Stimulated activated naive CD4-positive, alpha-beta T cell treated with Interleukin-2 at 50 U/mL for 16 hours (primary cell): ENCODE measurements at regions not wholly inside any gene's neighbourhood (a gene's known extent, or its start where the extent isn't known, plus 50 kb on each side); places are given as distances from the start of the nearest gene placed in this dataset.

Experiments
- DNase-seq: peaks from one replicate; lab custom pipeline; 2025; lab: John Stamatoyannopoulos, UW

- no peak for DNase-seq
Measured at GRCh38 chr10:43970018-43970698, 321.5 kb upstream of the ZNF32 start.

DNA sequence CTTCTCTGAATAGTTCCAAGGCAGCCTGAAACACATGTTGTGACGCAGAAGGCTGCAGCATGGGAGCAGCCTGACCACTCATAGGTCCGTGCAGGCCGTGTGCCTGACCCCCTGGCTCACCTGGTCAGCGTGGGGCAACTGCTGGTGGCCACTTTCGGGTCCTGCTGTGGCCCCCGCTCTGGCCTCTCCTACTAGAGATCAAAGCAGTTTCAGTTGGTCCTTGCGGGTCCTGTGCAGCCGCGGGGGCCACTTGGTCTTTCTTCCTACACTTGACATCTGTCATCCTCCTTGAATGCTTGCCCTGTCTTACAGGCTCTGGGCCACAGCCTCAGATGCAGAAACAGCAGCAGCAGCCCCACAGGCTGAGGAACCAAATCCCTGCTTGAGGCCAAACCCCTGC lies 320.8 kb upstream of the ZNF32 start:
- DNase-seq = no peak

DNA sequence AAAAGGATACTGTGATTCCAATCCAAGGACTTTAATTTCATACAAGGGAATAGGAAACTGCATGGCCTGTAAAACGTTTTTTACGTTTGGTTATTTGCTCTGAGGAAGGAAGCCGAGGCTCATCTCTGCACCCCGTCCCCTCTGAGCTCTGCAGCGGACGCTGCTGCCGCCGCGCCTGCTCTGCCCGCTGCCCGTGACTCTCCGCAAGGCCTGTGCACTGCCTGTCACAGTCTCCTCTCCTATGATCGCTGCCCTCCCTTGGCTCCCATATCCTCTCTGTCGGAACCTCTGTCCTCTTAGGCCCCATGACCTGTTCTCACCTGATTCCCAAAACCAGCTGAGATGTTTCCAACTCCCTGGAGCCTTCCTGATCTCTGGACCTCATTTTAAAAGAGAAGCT lies 320.3 kb upstream of the ZNF32 start:
- no peak for DNase-seq

DNA sequence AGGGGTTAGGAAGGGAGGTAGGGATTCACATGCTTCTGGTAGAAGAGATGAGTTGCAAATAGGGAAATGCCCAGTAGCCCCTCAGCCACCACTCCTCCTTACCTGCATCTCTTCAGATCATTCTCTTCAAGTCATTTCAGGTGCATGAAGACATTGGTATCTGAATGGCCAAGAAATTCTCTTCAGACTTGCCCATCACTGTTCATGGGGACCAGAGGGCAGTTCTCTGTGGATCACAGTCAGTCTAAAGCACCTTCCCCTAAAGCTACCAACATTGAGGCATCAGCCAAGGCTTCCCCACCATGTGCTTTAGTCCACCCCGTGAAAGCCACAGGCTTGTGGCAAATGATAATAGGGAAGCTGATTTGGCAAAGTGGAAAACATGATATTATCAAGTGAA lies 319.4 kb upstream of the ZNF32 start:
- DNase-seq = no peak

DNA sequence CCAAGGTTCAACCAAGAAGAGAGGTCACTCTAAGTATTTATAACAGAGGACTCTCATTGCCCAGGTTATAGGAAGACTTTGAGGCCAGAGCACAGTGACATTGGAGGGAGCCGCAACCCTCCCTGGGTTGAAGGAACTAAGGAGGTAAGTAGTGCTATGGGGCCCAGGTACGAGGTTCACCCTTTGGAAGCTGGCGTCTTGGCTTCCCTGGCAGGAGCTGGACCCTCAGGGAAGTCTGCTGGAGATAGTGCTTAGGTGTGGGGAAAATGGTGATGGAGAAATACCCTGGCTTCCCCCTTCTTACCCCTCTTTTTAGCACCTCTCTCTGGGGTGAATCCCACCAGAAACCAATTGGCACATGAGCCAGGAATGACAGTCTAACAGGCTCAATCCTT lies 317.9 kb upstream of the ZNF32 start:
- no peak for DNase-seq

- no peak for DNase-seq
Measured at GRCh38 chr10:43965918-43966570, 317.4 kb upstream of the ZNF32 start.

- no peak for DNase-seq
Measured at GRCh38 chr10:43965033-43965917, 316.6 kb upstream of the ZNF32 start.

DNA sequence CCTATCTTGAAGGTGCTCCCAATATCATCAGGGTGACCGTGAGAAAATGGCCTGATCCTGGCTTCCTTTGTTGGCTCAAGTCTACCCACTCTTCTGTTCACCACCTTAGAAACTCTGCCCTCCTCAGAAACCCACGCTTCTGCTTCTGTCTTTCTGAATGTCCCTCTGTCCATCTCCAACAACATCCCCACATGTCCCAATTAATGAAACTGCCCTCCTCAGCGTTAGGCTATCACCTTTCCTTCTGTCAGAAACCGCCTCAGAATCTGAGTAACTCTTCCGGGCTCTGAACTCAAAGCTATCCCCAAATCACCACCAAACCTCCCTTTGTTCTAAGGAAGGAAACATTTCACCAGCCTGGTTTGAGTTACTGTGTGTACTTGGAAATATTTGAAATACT lies 315.8 kb upstream of the ZNF32 start:
- DNase-seq = no peak

GRCh38 chr10:43963793-43964425 lies 315.2 kb upstream of the ZNF32 start:
- DNase-seq = no peak

DNA sequence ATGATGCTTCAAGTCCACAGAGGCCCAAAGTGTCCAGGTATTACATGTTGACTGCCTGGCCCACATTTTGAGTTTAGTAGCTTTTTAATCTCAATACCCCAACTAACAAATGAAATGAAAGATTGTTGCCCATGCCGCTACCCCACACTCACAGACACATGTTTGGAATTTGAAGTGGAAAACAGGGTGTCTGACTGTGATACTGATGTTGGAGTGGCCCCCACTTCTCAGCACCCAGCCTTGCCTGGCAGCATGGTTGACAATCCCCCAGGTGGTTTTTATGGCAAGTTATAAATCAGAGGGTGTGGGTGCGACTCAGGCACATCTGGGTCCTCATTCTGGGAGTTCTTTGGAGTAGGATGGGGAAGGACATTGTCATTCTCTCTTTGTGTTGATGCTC lies 314.7 kb upstream of the ZNF32 start:
- DNase-seq = no peak

DNA sequence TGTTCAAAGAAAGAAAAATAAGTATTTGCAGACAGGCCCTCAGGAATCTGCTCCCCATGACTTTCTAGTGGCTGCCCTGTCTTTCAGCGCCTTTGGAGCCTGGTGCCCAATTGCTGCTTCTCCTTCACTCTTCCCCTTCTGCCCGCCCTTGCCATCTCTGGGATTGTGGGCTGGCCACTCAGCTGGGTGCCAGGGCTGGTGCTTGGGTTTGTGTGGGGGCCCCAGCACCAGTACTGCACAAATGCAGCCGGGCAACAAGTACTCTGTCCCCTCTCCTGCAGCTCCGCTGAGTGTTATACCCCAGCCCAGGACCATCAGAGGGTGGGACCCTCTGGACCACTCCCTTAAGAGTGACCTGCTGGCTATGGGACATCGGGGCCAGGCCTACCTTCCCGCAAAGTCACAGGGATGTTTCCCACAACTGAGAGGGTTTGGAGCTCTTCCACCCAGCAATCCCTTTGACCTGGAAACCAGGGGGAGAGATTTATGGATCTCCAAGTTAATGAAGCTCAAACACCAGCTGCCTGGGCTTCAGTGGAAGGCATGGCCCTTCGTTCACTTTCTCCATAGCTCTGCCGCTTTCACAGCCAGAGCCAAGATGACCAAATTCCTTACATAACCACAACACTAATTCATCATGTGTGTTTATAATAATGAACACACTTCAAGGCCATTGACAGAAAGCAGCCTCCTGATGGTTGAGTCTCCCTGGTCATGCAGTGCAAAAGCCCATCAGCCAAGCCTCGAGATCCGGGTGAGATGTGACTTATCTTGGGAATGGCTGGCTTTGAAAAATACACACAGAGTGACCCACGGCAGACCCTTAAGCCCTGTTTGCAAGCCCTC lies 313.9 kb upstream of the ZNF32 start:
- DNase-seq = no peak

GRCh38 chr10:43961523-43962345 lies 313.1 kb upstream of the ZNF32 start:
- DNase-seq = no peak

DNA sequence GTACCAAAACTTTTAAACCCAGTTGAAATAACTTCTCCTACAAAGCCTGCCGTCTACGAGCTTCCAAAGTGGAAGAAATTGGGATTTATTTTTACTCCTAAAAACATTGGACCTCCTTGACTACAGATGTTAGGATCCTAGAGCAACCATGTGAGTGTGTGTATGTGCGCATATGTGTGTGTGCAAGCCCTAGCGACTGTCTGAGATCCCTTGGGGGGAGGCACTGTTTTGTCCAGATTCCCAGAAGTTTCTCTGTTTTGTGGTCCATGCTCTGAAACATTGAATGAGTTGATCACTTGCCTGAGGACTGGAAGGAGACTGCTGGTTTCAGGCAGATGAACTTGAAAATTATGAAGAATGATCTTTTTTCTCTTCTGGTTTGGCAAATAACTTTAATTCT lies 312.3 kb upstream of the ZNF32 start:
- DNase-seq = no peak

GRCh38 chr10:43960477-43960876 lies 311.8 kb upstream of the ZNF32 start:
- no peak for DNase-seq

GRCh38 chr10:43960135-43960415 lies 311.4 kb upstream of the ZNF32 start:
- DNase-seq = no peak

DNA sequence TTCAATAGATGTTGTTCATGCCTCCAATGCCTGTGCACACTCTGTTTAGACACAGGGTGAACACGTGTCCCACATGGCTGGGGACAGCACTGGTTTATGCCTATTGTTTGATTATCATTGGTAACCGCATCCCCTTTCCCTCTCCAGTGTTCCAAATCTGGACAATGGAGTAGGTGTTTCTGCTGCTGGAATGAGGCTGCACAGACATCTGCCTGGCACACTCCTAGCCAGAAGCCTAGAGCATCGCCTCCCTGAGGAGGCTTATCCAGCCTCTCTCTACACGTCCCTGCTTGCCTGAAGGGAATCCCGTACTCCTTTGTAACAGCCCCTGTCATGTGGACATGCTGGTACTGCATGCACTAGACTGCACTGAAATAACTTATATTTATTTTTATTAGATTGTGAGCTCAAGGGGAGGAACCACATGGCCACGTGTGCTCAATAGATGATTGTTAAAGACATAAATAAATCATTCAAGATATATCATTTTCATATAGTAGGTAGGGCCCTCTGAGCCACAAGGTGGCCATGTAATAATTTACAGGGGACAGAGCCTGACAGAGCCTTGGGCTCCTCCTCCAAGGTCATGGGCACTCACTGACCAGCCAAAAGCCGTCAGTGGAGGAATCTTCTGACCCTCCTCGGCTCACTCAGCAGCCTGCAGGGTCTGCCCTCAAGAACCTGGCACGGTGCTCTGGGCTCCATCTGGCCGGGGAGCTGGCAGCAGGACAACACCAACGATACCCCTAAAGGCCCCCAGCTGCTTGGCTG lies 310.9 kb upstream of the ZNF32 start:
- DNase-seq = no peak

DNA sequence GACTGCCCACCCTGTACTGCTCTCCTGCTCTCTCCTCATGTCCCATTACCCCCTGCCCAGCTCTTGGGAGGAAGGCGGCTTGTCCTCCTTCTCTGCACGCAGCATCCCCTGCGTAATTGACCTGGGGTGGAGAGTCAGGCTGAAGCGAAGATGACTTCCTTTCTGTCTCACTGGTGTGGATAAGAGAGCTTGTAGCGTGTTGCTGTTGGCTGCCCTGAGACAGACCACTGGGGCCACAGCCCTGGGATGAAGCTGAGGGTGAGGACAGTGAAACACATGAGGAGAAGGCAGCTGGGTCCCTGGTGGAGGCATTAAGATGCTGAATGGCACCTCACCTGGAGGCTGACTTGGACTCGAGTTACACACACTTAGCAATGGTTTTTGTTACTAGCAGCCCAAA lies 310.3 kb upstream of the ZNF32 start:
- DNase-seq = no peak

DNA sequence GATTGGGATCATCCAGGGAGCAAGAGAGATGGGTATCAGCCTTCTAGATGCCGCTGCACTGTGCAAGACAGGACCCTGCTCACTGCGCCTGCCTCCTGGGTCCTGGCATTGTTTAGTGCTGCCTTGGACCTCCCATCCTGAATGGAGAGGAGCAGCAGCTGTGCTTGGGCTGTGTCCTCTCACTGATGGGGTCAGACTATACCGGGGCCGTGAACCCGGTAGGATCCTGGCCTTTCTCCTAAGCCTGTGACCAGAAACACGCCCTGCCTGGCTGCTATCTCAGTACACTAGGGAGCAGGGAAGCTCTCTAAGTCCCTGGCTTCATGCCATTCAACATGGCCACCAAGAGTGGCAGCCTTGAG lies 309.4 kb upstream of the ZNF32 start:
- DNase-seq = no peak

- DNase-seq = no peak
Measured at GRCh38 chr10:43957267-43958070, 308.8 kb upstream of the ZNF32 start.
